Esophagus muscularis mucosa (tissue), 4 donors: ENCODE measurements at regions not wholly inside any gene's neighbourhood (a gene's known extent, or its start where the extent isn't known, plus 50 kb on each side); places are given as distances from the start of the nearest gene placed in this dataset.

Experiments used
- CTCF ChIP-seq, 3 experiments: fragments of 200-600 bp in 2 of 3; fragments of 450-650 bp in 1 of 3; sonication (generic) in 2 of 3; IDR thresholded peaks; one replicate each; pipeline ENCODE4 v1.5.1; 2017 to 2019; ENCODE audit warnings: antibody characterized with exemption in 3 of 3, mild to moderate bottlenecking in 2 of 3, moderate library complexity in 1 of 3
- EP300 ChIP-seq: sonication (generic); formaldehyde crosslinking; IDR thresholded peaks from one replicate; pipeline ENCODE4 v1.6.1; 2017; ENCODE audit warnings: antibody characterized with exemption
- POLR2A ChIP-seq: fragments of 450-650 bp; IDR thresholded peaks from one replicate; pipeline ENCODE4 v1.6.1; 2017; ENCODE audit warnings: antibody characterized with exemption, moderate library complexity, mild to moderate bottlenecking, low read depth
- POLR2AphosphoS5 ChIP-seq, 2 donors: sonication (generic); formaldehyde crosslinking; IDR thresholded peaks; one replicate each; pipeline ENCODE4 v1.6.1; 2017; ENCODE audit warnings: antibody characterized with exemption in 2 of 2

GRCh38 chr6:11460837-11461661 is 76.5 kb upstream of the TMEM170B start:
- TF ChIP-seq CTCF (IDR thresholded peaks at IDR 0.05) (no peak), POLR2A (no peak), EP300 (no peak), POLR2AphosphoS5 (IDR thresholded peaks at IDR 0.05) (no peak)
